Neural crest cell (in vitro differentiated cells): ENCODE measurements at regions not wholly inside any gene's neighbourhood (a gene's known extent, or its start where the extent isn't known, plus 50 kb on each side); places are given as distances from the start of the nearest gene placed in this dataset.

Source experiments
- DNase-seq: peaks from one replicate; pipeline ENCODE4 v3.0.0; 2021; ENCODE audit warnings: low read depth, mixed read lengths, low spot score
- H3K27ac Mint-ChIP-seq: one replicate; pipeline ENCODE4 v1.8.0; 2021; ENCODE audit warnings: mild to moderate bottlenecking, mixed read lengths; ENCODE audit not compliant: unreplicated experiment
- H3K27me3 Mint-ChIP-seq: 2 replicates; pipeline ENCODE4 v1.8.0; 2021; ENCODE audit warnings: low read depth, mild to moderate bottlenecking, mixed read lengths
- H3K36me3 Mint-ChIP-seq: 2 replicates; pipeline ENCODE4 v1.8.0; 2021; ENCODE audit warnings: low read depth, mild to moderate bottlenecking, mixed read lengths
- H3K4me1 Mint-ChIP-seq: 2 replicates; pipeline ENCODE4 v1.8.0; 2021; ENCODE audit warnings: mixed read lengths
- H3K4me3 Mint-ChIP-seq: one replicate; pipeline ENCODE4 v1.8.0; 2021; ENCODE audit warnings: mild to moderate bottlenecking, mixed read lengths
- H3K9me3 Mint-ChIP-seq: 2 replicates; pipeline ENCODE4 v1.8.0; 2021; ENCODE audit warnings: mixed read lengths
- TF ChIP-seq, protein P1 (sequence below): fragments of 200-600 bp; sonication (generic); conservative IDR thresholded peaks from 2 replicates; pipeline ENCODE4 v1.5.0; 2021; ENCODE audit warnings: antibody characterized with exemption, mild to moderate bottlenecking

DNA sequence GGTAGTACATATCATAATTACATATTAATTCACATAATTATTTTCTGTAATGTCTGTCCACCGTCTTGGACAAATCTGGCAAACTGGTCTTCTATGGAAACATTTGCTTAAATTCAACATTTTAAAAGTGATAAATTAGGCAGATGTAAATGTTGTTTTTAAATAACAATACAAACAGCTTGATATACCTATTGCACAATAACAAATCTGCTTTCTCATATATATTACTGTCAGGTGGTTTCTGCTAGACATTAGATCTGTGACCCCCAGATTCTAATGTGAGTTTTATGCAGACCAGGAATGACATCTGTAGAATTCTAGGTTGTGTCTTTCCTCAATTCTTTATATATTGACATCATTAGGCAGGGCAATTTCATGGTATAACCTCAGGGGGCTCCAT lies 173.3 kb downstream of the CCDC59 start:
- Mint-ChIP-seq H3K27ac (no peak overlapping the region), H3K4me1 (no peaks in the 10 kb centered on the region), H3K4me3 (no peak overlapping the region), H3K9me3 (no peaks in the 10 kb centered on the region), H3K27me3 (no peaks in the 10 kb centered on the region), H3K36me3 (no peaks in the 10 kb centered on the region)
- no peak for DNase-seq
- TF ChIP-seq, protein P1, sequence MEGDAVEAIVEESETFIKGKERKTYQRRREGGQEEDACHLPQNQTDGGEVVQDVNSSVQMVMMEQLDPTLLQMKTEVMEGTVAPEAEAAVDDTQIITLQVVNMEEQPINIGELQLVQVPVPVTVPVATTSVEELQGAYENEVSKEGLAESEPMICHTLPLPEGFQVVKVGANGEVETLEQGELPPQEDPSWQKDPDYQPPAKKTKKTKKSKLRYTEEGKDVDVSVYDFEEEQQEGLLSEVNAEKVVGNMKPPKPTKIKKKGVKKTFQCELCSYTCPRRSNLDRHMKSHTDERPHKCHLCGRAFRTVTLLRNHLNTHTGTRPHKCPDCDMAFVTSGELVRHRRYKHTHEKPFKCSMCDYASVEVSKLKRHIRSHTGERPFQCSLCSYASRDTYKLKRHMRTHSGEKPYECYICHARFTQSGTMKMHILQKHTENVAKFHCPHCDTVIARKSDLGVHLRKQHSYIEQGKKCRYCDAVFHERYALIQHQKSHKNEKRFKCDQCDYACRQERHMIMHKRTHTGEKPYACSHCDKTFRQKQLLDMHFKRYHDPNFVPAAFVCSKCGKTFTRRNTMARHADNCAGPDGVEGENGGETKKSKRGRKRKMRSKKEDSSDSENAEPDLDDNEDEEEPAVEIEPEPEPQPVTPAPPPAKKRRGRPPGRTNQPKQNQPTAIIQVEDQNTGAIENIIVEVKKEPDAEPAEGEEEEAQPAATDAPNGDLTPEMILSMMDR = no peak

DNA sequence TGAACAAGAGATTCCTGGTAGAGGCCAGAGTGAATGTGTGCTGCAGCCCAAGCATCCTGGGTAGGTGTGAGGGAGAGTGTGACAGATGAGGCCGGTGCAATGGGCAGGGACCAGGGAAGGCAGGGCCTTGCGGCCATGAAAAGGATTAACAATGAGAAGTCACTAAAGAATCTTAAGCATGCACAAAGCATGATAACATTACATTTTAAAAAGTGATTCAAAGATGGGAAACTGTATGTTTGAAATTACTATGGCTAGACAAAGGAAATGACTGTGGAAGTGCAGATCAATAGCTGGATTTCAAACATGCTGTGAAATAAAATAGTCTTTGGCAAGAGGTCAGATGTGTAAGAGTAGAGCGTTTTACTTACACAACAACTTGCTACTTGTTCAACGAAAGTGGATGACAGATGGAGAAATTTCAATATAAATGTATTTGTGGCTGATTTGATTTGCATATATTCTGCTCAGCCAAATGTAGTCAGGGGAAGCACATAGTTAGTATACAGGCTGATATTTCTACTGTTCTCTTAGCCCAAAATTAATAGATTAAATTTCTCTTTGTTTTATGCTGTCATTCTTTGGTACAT lies 175.5 kb downstream of the CCDC59 start:
- H3K36me3 Mint-ChIP-seq = no peaks in the 10 kb centered on the region

DNA sequence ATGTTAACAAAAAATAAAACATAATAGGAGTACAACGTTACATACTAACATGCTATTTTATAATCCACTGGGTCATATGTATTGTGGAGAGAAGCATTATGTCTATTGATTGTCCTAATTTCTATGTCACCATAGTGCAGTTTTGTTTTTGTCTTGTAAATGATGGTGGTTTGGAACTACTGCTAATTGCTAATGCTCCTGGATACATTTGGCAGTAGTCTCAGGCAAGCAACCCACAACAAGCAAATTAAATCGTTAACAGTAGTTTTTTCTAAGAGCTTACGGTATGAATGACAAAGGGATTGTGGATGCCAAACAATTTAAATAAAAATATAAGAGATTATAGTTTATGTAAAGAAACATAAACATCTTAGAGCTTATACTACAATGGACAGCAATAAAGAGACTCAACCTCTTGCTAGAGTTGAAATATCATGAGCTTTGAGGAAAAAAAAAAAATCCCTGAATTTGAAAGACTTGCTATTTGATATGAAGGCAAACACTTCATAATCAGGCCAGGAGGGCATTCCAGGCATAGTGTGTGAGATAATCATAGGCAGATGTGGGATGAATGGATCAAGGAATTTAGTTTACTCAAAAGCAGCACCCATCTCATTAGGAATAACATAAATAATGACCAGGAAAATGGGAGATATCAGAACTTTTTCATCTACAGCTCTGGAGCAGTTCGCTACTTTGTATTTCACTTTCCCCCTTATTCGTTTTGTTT lies 181.3 kb downstream of the CCDC59 start:
- no peaks in the 10 kb centered on the region for H3K4me1 Mint-ChIP-seq
- no peaks in the 10 kb centered on the region for H3K36me3 Mint-ChIP-seq
- H3K4me3 Mint-ChIP-seq = no peak overlapping the region
- peaks cover 20% of the 10 kb centered on the region for H3K27me3 Mint-ChIP-seq
- no peak for DNase-seq
- no peaks in the 10 kb centered on the region for H3K9me3 Mint-ChIP-seq
- H3K27ac Mint-ChIP-seq = no peak overlapping the region
- TF ChIP-seq, protein P1 = no peak

More for the DNA sequence above, 175.5 kb downstream of the CCDC59 start:
- peaks cover 2% of the 10 kb centered on the region for H3K27me3 Mint-ChIP-seq
- TF ChIP-seq, protein P1 = no peak
- no peak overlapping the region for H3K4me3 Mint-ChIP-seq
- no peak overlapping the region for H3K27ac Mint-ChIP-seq
- no peak for DNase-seq
- no peaks in the 10 kb centered on the region for H3K4me1 Mint-ChIP-seq
- no peaks in the 10 kb centered on the region for H3K9me3 Mint-ChIP-seq

DNA sequence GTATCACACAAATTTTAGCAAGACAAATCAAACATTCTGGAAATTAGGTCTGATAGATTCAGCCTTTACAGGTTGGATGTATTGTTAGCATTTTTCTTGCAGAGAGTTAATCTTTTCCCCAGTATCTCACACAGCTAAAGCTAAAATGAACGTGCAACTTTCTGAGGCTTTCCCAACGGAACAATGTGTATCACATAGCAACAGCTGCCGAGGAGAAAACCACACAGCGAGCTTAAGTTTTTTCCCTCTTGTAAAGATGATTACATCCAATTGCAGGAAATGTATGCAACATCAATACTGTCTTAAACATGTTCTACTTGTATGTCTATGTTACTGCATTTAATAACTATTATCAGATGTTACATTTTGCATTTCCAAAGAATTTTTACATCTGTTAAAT lies 182.2 kb downstream of the CCDC59 start:
- Mint-ChIP-seq H3K9me3 (no peaks in the 10 kb centered on the region), H3K36me3 (no peaks in the 10 kb centered on the region), H3K27me3 (peaks cover 23% of the 10 kb centered on the region), H3K4me1 (no peaks in the 10 kb centered on the region), H3K4me3 (no peak overlapping the region), H3K27ac (no peak overlapping the region)
- TF ChIP-seq, protein P1 = no peak
- DNase-seq = no peak

DNA sequence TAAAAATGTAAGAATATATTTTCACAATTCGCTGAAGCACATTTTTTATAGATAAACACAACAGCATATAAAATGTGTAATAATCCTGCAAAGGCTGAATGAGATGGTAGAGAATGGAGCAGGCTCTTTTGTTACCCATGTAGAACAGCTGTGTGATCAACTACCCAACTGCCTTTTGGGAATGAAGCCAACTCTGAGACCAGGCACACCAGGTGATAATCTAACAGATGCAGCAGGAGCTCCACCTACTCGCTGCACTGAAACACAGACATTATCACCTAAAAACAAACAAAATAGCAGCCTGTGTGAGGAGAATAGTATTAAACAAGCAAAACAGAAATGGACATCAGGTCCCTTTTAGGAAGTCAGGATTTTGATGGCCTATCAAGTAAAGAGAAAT lies 183.3 kb downstream of the CCDC59 start:
- TF ChIP-seq, protein P1 = no peak
- no peaks in the 10 kb centered on the region for H3K9me3 Mint-ChIP-seq
- no peak for DNase-seq
- no peak overlapping the region for H3K4me3 Mint-ChIP-seq
- H3K27ac Mint-ChIP-seq = no peak overlapping the region
- H3K27me3 Mint-ChIP-seq = peaks cover 28% of the 10 kb centered on the region
- H3K4me1 Mint-ChIP-seq = no peaks in the 10 kb centered on the region
- no peaks in the 10 kb centered on the region for H3K36me3 Mint-ChIP-seq
